ENCODE measurements at regions not wholly inside any gene's neighbourhood (a gene's known extent, or its start where the extent isn't known, plus 50 kb on each side); places are given as distances from the start of the nearest gene placed in this dataset.

GRCh38 chr12:89070603-89071002 lies 281.7 kb downstream of the DUSP6 start:
- H3K27me3 ChIP-seq: no peaks in the 10 kb centered on the region
- peaks cover 0 to 3% (median 0%) of the 10 kb centered on the region in 12 donors for H3K4me1 ChIP-seq
- DNase-seq: no peak
- H3K36me3 ChIP-seq: no peaks in the 10 kb centered on the region
- H3K9me3 ChIP-seq: no peaks in the 10 kb centered on the region
- no peak for ATAC-seq
- no peak for TF ChIP-seq POLR2A (IDR thresholded peaks at IDR 0.05)
- TF ChIP-seq CTCF (IDR thresholded peaks at IDR 0.05): no peak
- H3K27ac ChIP-seq: no peak overlapping the region
- 93 to 100% (median 100%) methylated on average over 1 of the region's 1 CpG for WGBS, 4 donors
- intact Hi-C loops (cut with DNase I): no loop called here
- H3K4me3 ChIP-seq: no peak overlapping the region

- Histone ChIP-seq H3K4me3 (no peak overlapping the region), H3K9me3 (no peaks in the 10 kb centered on the region), H3K36me3 (no peaks in the 10 kb centered on the region), H3K4me1 (peaks cover 0 to 3% (median 0%) of the 10 kb centered on the region in 12 donors), H3K27ac (no peak overlapping the region), H3K27me3 (no peaks in the 10 kb centered on the region)
- TF ChIP-seq CTCF (IDR thresholded peaks at IDR 0.05) (no peak), POLR2A (IDR thresholded peaks at IDR 0.05) (no peak)
- ATAC-seq: no peak
- intact Hi-C loops (cut with DNase I): no loop called here
- 69 to 76% (median 72%) methylated on average over 2 of the region's 2 CpGs for WGBS, 4 donors
- DNase-seq: no peak
These were observed 282.9 kb downstream of the DUSP6 start for GRCh38 chr12:89069431-89069830.

- Histone ChIP-seq H3K9me3 (no peaks in the 10 kb centered on the region), H3K27ac (no peak overlapping the region), H3K4me1 (peaks cover 0 to 3% (median 0%) of the 10 kb centered on the region in 12 donors), H3K27me3 (no peaks in the 10 kb centered on the region), H3K36me3 (no peaks in the 10 kb centered on the region), H3K4me3 (no peak overlapping the region)
- DNase-seq (no peak), ATAC-seq (peak in 1 of 4 donors; percentile 52)
- intact Hi-C loops (cut with DNase I): no loop called here
- TF ChIP-seq POLR2A (IDR thresholded peaks at IDR 0.05): no peak
- TF ChIP-seq CTCF (IDR thresholded peaks at IDR 0.05): no peak
- 73 to 85% (median 77%) methylated on average over 2 of the region's 2 CpGs for WGBS, 4 donors
These were observed 284.7 kb downstream of the DUSP6 start for GRCh38 chr12:89067421-89068187.

GRCh38 chr12:89064780-89065179 lies 287.5 kb downstream of the DUSP6 start:
- Histone ChIP-seq H3K27me3 (no peaks in the 10 kb centered on the region), H3K4me1 (peaks cover 0 to 7% (median 3%) of the 10 kb centered on the region in 12 donors), H3K27ac (no peak overlapping the region), H3K4me3 (no peak overlapping the region), H3K9me3 (no peaks in the 10 kb centered on the region), H3K36me3 (no peaks in the 10 kb centered on the region)
- no peak for DNase-seq
- TF ChIP-seq CTCF (IDR thresholded peaks at IDR 0.05) (no peak), POLR2A (IDR thresholded peaks at IDR 0.05) (no peak)
- 89 to 96% (median 92%) methylated on average over 3 of the region's 3 CpGs for WGBS, 4 donors
- intact Hi-C loops (cut with DNase I): loop anchor here in 1 of 10 donors (5.0 kb wide), 1 partner anchor 283 kb away; no protein-coding TSS in a partner anchor
- ATAC-seq: no peak

All from heart left ventricle (tissue), 16 donors.